ENCODE measurements at regions not wholly inside any gene's neighbourhood (a gene's known extent, or its start where the extent isn't known, plus 50 kb on each side); places are given as distances from the start of the nearest gene placed in this dataset.
A peak's percentile ranks its signal among the peaks of the same experiment; 100 is the strongest.

GRCh38 chr4:185924458-185925044, 112.6 kb upstream of the SORBS2 start:
- DNase-seq (ENCODE audit: low spot score) = no peak

- no peak for DNase-seq (ENCODE audit: low spot score)
These were observed 113.9 kb upstream of the SORBS2 start for GRCh38 chr4:185925910-185926360.

- DNase-seq (ENCODE audit: low spot score) = no peak
These were observed 119.4 kb upstream of the SORBS2 start for GRCh38 chr4:185931375-185931774.

DNA sequence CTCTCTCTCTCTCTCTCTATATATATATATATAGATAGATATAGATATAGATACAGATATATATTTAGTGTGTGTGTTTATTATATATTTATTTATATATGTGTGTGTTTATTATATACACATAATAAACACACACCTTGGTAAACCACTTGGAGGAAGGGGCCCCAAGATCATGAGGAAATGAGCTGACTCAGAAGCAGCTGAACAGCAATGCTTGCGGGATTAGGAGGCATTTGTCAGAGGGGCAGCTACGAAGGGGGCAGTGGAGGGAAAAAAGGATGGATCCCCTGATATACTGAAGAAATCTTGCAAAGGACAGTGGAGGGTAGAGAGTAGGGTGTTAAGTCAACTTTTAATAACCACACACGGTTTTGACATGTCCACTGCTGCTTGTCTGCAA, 120.0 kb upstream of the SORBS2 start:
- no peak for DNase-seq (ENCODE audit: low spot score)

DNA sequence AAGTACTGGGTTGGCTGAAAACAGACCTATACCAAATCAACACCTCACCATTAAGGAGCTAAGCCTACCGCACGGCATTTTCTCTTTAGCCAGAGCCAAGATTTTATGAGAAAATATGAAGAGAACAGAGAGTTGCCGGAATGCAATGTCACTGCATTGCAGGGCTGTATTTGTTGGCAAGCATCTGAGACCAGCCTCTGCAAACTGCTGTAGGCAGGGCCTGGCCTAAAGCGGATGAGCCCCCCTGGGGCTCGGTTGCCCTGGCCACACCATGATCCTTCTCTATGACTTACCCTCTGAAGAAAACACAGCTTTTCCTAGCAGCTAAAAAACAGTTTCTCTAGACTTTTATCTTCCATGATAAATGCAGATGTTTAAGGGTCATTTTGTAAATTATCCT, 120.5 kb upstream of the SORBS2 start:
- no peak for DNase-seq (ENCODE audit: low spot score)

DNA sequence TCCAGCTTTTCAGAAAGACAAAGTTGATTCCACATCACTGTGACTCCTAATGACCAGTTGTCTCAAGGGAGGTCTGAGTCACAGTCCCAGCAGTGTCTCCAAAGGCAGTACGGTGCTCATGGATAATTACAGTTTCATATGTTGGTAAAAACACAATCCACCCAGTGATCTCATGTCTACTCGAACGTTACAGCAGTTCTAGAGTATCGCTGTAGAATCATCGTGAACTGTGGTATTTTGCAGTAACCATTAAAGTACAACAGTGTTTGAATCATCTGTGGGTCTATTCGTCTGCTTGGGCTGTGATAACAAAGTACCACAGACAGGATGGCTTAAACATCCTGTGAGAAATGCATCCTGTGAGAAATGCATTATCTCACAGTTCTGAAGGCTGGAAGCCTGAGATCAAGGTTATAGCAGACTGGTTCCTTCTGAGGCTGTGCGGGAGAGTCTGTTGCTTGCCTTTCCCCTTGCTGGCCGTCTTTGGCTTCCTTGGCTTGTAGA, 121.1 kb upstream of the SORBS2 start:
- peak; percentile 89 for DNase-seq (ENCODE audit: low spot score)

DNA sequence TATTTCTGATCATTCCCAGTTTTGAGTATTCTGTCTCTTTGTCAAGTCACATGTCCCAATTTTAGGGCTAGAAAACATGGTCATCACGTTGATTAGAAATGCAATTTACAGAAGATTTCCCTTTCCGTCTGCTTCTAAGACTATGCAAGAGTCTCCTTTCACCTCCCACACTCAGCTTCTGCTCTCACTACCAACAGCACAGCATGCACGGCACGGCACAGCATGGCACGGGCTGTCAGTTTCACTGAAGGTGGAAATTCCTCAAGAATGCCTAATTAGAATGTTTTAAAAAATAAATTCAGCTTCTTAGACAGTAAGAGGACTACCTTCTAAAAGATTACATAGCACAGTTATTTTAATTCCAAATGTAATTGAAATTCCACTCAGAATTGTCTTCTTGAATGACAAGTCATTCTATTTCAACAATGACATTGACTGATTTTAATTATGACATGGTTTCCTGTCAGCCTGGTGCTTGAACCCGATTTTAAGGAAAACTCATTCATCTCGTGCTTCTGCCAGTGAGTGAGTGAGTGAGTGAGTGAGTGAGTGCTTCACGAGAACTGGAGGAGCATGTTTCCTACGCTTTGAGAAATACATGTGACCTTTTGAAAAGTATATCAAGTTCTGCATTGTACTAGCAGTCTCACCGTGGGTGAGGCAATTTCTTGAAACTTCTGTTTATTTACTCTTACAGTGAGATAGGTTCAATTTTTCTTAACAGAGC, 124.8 kb upstream of the SORBS2 start:
- no peak for DNase-seq (ENCODE audit: low spot score)

DNA sequence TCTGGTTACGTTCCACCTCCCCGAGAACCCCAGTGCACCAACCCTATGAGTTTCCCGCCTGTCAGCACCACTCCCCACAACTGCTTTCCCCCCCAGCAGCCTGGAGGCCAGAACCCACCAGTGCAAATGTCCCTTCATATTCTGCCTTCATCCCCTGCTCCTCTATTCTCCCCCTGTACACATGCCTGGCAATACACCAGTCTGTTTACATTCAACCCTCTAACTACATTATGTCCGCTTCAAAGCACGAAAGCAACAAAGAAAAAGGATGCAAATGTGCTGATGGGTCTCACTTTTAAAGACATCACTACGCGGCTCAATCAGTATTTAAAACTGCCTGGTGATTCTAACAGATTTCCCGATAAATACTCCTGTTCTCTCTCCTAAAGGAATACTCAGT, 126.7 kb upstream of the SORBS2 start:
- no peak for DNase-seq (ENCODE audit: low spot score)

GRCh38 chr4:185941461-185941860, 127.5 kb upstream of the TLR3 start:
- DNase-seq (ENCODE audit: low spot score) = no peak

DNA sequence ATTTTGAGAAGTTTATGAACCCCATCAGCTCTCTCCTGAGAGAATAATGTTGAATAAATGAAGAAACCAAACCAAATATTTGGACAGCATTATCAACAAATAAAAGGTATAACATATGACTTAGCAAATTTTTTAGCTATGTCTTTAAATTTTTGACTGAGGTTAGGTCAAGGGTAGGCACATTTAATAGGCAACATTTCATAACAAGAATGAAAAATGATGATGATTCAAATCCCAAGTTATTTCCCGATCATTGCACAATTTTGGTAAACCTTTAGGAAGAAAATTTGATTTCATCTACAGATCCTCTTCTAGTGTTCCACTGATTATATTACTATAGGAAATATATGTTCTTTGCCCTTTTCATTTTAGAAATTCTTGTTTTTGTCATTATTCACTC, 123.7 kb upstream of the TLR3 start:
- no peak for DNase-seq (ENCODE audit: low spot score)

GRCh38 chr4:185945906-185946305, 123.0 kb upstream of the TLR3 start:
- no peak for DNase-seq (ENCODE audit: low spot score)

GRCh38 chr4:185950891-185951290, 118.1 kb upstream of the TLR3 start:
- DNase-seq (ENCODE audit: low spot score) = no peak

- no peak for DNase-seq (ENCODE audit: low spot score)
These were observed 113.7 kb upstream of the TLR3 start for GRCh38 chr4:185955151-185955770.

GRCh38 chr4:185955826-185956543, 113.0 kb upstream of the TLR3 start:
- DNase-seq (ENCODE audit: low spot score) = no peak

- DNase-seq (ENCODE audit: low spot score) = no peak
These were observed 112.4 kb upstream of the TLR3 start for GRCh38 chr4:185956544-185956940.

DNA sequence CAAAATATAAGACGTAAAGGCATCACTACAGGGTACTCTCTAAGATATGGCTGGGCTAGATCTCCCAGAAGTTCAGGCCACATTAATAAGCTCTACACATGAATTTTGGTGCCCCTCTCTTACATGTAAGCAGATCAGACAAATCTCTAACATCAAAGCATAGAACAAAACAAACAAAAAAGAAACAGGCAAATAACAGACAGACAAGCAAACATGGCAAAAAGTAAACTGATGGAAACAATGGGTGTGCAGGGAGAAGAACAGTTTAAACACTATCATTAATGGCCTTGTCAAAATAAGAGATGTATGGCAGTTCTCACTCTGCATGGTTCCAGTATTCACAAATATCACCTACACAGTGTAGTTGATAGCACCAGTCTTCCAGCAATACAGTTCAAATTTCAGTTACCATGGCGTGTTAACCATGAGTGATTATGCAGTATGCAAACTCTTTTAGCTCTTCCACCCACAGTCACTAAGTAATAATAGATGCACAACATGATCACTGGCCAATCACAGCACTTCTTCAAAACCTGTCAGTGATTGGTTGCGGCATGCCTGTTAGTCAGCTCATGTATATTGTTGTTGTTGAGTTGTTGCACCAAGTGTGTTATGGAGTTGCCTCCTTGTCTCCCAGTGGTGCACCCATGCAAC, 110.7 kb upstream of the TLR3 start:
- no peak for DNase-seq (ENCODE audit: low spot score)

DNA sequence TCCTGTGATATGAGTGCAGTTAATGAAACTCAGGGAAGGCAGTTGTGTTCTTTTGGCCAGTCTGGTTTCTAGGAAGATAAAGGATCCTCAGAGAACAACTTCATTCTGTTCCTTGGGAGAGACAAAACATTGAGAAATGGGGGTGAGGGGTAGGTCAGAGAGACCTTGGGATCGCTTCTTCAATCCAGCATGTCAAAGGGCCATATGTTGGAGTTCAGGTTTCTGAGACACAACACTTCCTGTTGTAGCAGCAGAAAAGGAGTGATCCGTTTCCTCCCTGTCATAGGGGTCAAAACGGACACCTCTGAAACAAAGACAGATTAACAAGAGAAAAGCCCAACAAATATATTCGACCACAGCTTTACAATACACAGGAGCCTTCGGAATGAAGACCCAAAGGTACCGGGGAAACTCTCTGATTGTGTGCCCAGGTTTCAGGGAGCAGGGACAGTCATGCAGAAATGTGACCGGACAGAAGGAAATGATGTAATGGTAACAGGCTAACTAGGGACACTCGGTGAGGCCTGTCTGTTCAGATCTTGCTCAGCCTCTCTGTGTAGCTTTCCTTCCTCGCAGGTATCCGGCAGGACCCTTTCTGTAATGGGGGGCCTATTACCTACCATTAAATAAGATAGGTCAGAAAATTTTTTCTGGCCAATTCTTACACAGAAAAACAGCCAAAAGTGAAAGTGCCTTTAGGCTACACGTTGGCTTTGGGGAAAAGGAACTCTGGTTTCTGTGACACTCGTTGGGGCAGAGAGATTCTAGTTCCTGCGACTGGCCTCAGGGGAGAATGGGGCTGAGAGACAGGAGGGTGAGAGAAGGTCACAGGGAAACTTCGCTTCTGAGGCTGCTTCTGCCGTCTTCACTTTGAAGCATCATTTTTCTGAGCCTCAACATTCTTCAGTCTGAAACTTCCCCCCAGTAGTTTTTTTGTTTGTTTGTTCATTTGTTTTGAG, 103.3 kb upstream of the TLR3 start:
- DNase-seq (ENCODE audit: low spot score) = no peak

DNA sequence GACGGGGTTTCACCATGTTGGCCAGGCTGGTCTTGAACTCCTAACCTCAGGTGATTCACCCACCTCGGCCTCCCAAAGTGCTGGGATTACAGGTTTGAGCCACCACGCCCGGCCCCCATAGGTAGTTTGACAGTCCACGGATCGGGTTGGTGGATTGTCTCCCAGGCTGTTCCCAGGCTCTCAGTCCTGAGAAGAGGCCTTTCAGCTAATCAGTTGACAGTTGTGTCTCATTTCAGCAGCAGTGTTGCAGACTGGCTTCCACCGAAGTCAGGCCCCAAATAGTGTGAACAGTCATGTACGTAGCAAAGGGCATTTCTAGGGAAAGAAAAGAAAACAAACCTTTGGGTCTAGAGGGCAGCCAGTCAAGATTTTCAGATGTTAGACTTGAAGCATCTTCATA, 102.4 kb upstream of the TLR3 start:
- no peak for DNase-seq (ENCODE audit: low spot score)

GRCh38 chr4:185966997-185967775, 101.8 kb upstream of the TLR3 start:
- DNase-seq (ENCODE audit: low spot score) = peak; percentile 25

DNA sequence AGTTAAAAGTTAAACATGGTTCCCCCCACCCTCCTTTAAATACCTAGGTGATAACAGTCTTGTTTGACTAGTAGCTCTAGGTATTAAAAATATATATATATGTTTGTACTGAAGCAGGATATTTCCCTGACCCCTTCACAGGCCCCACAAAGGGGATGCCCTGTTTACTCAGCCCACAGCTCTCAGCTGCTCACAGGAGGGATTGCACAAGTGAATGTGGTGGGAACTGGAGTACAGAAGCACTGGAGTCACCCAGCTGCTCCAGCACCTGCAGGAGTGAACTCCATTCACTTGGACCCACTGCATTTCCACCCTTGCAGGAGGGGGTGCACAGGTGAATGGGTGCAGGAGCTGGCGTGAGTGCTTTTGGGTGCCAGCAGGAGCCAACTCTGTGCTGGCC, 99.3 kb upstream of the TLR3 start:
- no peak for DNase-seq (ENCODE audit: low spot score)
